ENCODE measurements at regions not wholly inside any gene's neighbourhood (a gene's known extent, or its start where the extent isn't known, plus 50 kb on each side); places are given as distances from the start of the nearest gene placed in this dataset.
A peak's percentile ranks its signal among the peaks of the same experiment; 100 is the strongest.

DNA sequence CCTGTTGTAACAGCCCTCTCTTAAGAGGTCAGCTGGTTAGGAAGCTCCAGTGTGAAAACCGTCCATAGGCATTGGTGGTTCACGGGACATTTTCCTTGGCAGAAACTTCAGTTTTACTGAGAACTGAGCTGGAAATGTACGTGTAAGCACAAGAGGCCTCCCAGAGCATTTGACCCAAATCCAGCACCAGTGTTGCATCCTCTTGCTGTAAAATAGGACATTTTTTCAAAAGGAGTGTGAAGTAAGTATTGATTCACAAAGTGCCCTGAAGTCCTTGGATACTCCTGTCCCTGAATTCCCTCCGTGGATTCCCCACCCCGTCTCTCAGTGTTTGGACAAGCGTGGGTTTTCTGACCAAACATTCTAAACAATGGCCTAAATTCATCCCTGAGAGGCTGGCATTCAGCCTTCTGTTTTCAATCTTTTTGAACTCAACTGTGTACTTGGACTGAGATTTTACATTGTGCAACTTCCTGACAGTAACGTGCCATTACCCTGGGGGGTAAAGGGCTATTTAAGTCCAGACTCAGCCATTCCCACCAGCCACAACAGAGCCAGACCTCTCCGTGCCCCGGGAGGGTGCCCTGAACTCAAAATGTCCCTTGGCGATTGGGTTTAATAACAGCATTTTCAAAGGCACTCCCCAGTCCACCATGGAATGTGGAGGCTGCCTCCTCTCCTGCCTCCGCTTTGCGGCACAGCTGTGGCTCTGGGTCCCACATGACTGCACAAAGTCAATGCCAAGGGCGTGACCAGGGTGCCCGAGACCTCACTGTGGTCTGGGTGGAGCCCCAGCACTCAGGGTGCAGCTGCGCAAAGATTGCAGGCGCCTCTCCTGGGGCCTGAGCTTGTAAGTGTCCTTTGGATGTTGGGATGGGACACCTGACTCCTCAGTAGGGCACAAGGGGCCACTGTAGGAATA lies 92.7 kb upstream of the AFDN start (continued):
- TF ChIP-seq, protein P1, sequence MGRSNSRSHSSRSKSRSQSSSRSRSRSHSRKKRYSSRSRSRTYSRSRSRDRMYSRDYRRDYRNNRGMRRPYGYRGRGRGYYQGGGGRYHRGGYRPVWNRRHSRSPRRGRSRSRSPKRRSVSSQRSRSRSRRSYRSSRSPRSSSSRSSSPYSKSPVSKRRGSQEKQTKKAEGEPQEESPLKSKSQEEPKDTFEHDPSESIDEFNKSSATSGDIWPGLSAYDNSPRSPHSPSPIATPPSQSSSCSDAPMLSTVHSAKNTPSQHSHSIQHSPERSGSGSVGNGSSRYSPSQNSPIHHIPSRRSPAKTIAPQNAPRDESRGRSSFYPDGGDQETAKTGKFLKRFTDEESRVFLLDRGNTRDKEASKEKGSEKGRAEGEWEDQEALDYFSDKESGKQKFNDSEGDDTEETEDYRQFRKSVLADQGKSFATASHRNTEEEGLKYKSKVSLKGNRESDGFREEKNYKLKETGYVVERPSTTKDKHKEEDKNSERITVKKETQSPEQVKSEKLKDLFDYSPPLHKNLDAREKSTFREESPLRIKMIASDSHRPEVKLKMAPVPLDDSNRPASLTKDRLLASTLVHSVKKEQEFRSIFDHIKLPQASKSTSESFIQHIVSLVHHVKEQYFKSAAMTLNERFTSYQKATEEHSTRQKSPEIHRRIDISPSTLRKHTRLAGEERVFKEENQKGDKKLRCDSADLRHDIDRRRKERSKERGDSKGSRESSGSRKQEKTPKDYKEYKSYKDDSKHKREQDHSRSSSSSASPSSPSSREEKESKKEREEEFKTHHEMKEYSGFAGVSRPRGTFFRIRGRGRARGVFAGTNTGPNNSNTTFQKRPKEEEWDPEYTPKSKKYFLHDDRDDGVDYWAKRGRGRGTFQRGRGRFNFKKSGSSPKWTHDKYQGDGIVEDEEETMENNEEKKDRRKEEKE (IDR thresholded peaks at IDR 0.05), result no peak
- TF ChIP-seq, protein P2, sequence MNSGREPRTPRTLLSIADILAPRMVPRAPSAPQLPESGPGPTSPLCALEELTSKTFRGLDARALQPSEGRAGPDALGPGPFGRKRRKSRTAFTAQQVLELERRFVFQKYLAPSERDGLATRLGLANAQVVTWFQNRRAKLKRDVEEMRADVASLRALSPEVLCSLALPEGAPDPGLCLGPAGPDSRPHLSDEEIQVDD (CRISPR knock-in tag; IDR thresholded peaks at IDR 0.05; ENCODE audit: borderline replicate concordance), result no peak
- TF ChIP-seq, protein P3, sequence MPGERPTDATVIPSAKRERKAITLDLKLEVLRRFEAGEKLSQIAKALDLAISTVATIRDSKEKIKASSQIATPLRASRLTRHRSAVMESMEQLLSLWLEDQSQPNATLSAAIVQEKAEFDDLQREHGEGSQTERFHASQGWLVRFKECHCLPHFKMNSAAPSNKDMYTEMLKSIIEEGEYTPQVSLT (CRISPR knock-in tag; IDR thresholded peaks at IDR 0.05; ENCODE audit: borderline replicate concordance, low read depth), result no peak
- TF ChIP-seq CREM (IDR thresholded peaks at IDR 0.05) (peak; percentile 97), CREM (CRISPR knock-in tag; IDR thresholded peaks at IDR 0.05) (no peak), MBNL3 (CRISPR knock-in tag; conservative IDR thresholded peaks at IDR 0.05) (no peak), HMG20A (CRISPR knock-in tag; IDR thresholded peaks at IDR 0.05; ENCODE audit: borderline replicate concordance) (peak; percentile 100), ZNF572 (CRISPR knock-in tag; IDR thresholded peaks at IDR 0.05) (0 out of 2 replicates have a peak, but pooled peaks have one; percentile 83), ZNF792 (CRISPR knock-in tag; IDR thresholded peaks at IDR 0.05) (peak; percentile 91; the same call in 1 of the 2 replicates), KDM4B (CRISPR knock-in tag; IDR thresholded peaks at IDR 0.05) (peak; percentile 97), ZNF878 (CRISPR knock-in tag; IDR thresholded peaks at IDR 0.05) (peak; percentile 92), CEBPB (IDR thresholded peaks at IDR 0.05; ENCODE audit: borderline replicate concordance, low read depth, low read length) (peak; percentile 99), MYC (CRISPR knock-in tag; IDR thresholded peaks at IDR 0.05; ENCODE audit: borderline replicate concordance) (no peak; the same call in 1 of the 2 replicates), ZNF34 (CRISPR knock-in tag; IDR thresholded peaks at IDR 0.05; ENCODE audit: borderline replicate concordance) (peak; percentile 42; the same call in 1 of the 2 replicates), U2AF1 (optimal IDR thresholded peaks at IDR 0.05; ENCODE audit: low read depth, low read length) (peak; percentile 87), ISL2 (CRISPR knock-in tag; IDR thresholded peaks at IDR 0.05) (peak; percentile 99), LCORL (IDR thresholded peaks at IDR 0.05) (peak; percentile 92; the same call in 1 of the 2 replicates), LCORL (CRISPR knock-in tag; IDR thresholded peaks at IDR 0.05) (peak; percentile 98), SRSF1 (optimal IDR thresholded peaks at IDR 0.05; ENCODE audit: low read depth, low read length) (peak; percentile 56)
- TF ChIP-seq, protein P4, sequence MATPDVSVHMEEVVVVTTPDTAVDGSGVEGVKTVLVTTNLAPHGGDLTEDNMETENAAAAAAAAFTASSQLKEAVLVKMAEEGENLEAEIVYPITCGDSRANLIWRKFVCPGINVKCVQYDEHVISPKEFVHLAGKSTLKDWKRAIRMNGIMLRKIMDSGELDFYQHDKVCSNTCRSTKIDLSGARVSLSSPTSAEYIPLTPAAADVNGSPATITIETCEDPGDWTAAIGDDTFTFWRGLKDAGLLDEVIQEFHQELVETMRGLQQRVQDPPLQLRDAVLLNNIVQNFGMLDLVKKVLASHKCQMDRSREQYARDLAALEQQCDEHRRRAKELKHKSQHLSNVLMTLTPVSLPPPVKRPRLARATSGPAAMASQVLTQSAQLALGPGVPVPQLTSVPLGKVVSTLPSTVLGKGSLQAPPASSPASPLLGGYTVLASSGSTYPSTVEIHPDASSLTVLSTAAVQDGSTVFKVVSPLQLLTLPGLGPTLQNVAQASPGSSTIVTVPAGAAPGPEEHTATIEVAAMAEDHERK (CRISPR knock-in tag; IDR thresholded peaks at IDR 0.05; ENCODE audit: low read depth), result no peak
- TF ChIP-seq, protein P5, sequence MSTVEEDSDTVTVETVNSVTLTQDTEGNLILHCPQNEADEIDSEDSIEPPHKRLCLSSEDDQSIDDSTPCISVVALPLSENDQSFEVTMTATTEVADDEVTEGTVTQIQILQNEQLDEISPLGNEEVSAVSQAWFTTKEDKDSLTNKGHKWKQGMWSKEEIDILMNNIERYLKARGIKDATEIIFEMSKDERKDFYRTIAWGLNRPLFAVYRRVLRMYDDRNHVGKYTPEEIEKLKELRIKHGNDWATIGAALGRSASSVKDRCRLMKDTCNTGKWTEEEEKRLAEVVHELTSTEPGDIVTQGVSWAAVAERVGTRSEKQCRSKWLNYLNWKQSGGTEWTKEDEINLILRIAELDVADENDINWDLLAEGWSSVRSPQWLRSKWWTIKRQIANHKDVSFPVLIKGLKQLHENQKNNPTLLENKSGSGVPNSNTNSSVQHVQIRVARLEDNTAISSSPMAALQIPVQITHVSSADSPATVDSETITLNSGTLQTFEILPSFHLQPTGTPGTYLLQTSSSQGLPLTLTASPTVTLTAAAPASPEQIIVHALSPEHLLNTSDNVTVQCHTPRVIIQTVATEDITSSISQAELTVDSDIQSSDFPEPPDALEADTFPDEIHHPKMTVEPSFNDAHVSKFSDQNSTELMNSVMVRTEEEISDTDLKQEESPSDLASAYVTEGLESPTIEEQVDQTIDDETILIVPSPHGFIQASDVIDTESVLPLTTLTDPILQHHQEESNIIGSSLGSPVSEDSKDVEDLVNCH (CRISPR knock-in tag; IDR thresholded peaks at IDR 0.05), result no peak
- TF ChIP-seq, protein P6, sequence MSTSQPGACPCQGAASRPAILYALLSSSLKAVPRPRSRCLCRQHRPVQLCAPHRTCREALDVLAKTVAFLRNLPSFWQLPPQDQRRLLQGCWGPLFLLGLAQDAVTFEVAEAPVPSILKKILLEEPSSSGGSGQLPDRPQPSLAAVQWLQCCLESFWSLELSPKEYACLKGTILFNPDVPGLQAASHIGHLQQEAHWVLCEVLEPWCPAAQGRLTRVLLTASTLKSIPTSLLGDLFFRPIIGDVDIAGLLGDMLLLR (CRISPR knock-in tag; IDR thresholded peaks at IDR 0.05), result peak; percentile 33; the same call in 1 of the 2 replicates
